GDM1 (cell line): ENCODE measurements at regions not wholly inside any gene's neighbourhood (a gene's known extent, or its start where the extent isn't known, plus 50 kb on each side); places are given as distances from the start of the nearest gene placed in this dataset.
"Not testable (repeated sequence)": the region's sequence is repeated elsewhere in the genome, so short reads cannot be mapped to it uniquely, and the experiment has no call there.

Experiments
- DNase-seq: peaks from one replicate; lab custom pipeline; 2025; lab: John Stamatoyannopoulos, UW

- DNase-seq, result no peak
Observed at GRCh38 chr4:28402751-28403150, 1542.1 kb downstream of the STIM2 start.

GRCh38 chr4:28421221-28421620 is 1560.6 kb downstream of the STIM2 start:
- no peak for DNase-seq

- no peak for DNase-seq
Observed at GRCh38 chr4:28426251-28426650, 1565.6 kb downstream of the STIM2 start.

GRCh38 chr4:28427306-28428085 is 1566.9 kb downstream of the STIM2 start:
- DNase-seq, result no peak

DNA sequence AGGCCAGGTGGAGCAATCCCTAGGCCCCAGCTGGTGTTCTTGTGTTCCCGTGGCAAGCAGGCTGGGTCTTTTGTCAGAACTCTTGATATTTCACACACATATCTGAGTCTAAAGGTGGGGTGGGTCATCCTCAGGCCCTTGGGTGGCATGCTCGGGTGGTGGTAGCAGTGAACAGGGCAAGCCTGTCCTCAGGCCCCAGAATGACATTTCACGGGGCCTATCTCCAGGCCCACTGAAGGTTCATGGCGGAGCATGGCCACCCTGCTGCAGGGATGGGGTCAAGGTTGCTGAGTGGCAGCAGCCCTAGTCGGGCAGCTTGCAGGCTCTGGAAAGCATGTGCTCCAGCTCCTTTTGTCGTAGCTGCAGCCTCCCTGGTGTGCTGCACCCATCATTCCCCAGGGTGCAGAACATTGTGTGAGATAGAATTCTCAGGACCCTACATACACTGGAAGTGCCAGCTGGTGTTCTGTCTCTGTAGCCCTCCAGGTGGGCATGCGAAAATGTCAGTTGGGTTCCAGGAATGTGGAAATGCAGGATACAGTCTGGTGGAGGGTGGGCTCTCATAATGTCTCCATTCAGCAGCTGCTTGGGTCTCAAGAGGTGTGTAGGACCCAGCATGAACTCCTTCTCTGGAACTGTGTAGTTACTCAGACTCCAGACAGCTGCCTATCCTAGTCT is 1571.8 kb downstream of the STIM2 start:
- DNase-seq, result no peak

- no peak for DNase-seq
Observed at GRCh38 chr4:28435314-28435713, 1574.7 kb downstream of the STIM2 start.

DNA sequence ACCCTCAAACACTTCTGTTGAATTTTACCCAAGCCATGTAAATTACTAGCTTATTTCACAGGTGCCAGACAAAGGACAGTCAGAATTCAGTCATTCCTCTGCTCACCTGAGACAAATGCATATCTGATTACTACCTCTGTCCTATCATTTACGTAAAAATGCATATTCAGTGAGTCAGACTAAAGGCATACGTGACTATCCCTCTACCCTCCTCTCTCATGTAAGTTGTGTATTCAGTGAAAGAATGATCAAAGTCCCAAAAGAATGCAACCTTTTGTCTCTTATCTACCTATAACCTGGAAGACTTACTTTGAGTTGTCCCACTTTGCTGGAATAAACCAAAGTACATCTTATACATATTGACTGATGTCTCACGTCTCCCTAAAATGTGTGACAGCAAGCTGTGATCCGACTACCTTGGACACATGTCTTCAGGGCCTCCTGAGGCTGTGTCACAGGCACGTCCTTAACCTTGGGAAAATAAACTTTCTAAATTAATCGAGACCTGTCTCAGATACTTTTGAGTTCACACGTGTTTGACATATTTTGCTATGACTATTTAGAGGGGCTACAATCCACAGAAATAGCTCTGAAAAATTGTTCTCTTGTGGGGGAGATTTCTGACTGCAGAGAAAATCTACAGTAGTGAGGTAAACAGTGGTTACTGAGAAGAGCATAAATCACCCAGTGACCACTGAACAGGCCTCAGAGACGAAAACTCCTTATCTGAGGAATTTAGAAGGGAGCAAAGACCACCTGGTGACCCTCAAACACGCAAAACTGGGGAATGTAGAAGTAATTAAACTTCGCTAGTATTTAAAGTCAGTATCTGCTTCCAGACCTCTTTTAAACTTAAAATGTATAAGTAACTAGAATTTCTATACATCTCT is 1575.8 kb downstream of the STIM2 start:
- no peak for DNase-seq

DNA sequence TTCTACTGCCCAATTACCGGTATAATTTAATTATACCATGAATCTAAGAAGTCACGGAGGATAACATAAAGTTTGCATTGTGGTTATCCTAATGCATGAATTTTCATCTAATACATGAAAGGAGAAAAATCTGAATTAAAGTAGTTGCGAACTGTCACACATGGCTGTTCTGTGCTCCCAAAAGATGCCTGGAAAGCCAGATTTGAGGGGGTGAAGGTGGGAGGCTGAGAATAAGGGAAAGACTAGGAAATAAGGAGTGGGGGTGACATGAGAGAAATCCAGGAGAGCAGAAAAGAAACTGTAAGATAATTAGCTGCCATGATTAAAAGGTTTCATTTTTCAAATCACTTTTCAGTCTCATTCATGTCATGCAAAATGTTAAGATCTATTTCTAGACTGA is 1582.7 kb downstream of the STIM2 start:
- no peak for DNase-seq

DNA sequence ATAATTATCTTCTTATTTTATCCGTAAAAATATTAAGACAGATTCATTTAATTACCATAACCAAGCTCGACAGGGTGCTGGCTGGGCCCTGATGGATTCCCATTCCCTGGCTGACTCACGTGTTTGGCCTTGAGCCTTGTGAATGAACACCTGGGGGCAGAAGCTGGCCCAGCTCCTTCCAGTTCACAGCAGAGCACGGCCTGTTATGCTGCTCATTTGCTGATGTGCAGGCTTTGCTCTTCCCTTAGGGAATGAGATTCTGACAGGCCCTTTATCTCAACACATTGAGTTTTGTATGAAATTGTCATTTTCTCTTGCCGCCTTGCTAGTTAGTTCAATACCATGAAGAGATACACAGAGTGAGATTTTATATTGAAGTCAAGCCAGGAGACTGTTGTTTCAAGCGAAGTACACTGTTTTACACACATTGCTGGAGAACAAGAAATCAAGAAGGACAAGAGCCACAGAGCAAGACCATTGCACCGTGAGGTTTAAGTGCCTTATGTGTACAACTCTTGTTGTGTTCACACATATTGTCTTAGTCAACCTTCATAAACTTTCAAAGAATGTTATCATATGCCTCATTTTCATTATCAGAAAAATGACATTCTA is 1583.3 kb downstream of the STIM2 start:
- DNase-seq, result no peak

DNA sequence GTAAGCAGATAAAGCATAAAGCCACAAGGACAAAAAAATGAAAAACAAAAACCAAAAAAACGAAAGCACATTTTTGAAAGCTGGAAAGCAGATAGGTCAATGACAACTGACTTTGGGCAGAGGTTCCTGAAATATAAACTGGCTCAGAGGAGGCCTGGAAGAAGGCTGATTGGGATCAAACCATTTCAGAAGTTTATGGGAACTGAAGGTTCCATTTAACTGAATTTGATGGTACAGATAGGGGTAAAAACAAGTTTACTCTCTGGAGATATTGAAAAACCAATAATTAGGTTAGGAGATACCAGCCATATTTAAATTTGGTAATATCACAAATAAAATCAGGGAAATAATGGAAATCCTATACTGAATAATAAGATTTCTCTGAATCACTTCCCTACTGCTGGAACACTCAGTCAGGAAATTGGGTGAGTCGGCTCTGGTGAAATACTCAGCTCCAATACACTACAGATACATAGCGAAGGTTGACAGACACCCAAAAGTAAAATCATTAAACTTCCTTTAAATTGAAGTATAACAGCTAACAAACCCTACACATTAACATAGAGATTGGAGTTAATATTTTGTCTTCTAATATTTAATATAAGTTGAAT is 1584.3 kb downstream of the STIM2 start:
- no peak for DNase-seq

DNA sequence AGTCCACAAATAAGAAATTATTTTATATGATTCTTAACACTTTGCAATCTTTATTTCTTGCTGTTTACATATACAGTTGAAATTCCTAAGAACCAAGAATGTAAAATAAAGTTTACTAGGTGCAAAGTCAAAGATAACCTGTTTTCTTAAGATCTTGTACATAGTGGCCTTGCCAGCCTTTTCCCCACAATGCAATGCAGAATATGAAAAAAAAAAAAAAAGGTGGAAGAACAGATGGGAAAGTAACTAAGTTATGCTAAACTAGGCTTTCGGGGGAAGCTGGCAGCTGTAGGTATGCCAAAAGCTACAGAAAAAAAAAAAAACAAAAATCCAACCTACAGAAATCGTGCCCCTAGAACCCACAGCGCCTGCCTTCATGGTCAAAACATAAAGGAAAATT is 1588.4 kb downstream of the STIM2 start:
- DNase-seq, result no peak

GRCh38 chr4:28451346-28451745 is 1590.7 kb downstream of the STIM2 start:
- no peak for DNase-seq

- DNase-seq, result no peak
Observed at GRCh38 chr4:28462766-28463700, 1602.4 kb downstream of the STIM2 start.

- DNase-seq, result no peak
Observed at GRCh38 chr4:28464823-28465222, 1604.2 kb downstream of the STIM2 start.

- DNase-seq, result not testable (repeated sequence)
Observed at GRCh38 chr4:28466886-28467285, 1606.2 kb downstream of the STIM2 start.

DNA sequence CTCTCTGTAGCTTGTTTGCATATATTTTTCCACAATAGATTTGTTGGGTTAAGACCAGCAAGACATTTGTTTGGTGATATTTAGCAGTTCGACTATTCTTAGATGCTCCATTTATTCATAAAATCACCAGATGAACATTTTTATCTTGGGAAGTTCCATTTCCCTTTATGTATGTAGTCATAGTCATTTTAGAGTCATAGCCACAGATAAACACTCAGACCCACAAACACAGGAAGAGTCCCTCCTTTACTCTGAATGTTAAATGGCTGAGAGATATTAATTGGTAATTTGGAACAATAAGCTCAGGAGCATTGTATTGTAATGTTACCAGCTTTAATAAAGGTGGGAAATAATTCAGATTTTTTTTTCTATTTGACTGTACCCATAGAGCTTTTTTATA is 1608.7 kb downstream of the STIM2 start:
- DNase-seq, result no peak

- DNase-seq, result no peak
Observed at GRCh38 chr4:28469886-28470285, 1609.2 kb downstream of the STIM2 start.

GRCh38 chr4:28475381-28475780 is 1614.7 kb downstream of the STIM2 start:
- no peak for DNase-seq

DNA sequence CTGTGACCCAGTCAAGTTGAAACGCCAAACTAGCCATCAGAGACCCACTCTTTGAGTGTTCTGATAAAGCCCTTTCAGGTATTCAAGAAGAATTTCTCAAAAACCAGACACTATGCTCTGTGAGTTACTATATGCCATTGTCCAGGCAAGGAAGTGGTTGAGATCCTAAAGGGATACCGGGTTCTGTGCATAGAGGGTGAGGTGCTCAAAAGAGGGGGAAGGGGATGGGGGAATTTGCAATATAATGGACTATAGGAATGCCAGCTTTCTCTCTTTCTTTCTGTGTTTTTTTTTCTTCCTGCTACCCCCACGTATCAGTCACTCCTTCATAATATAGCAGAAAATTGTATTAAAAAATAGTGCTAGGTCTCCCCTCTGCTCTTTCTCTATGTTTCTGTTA is 1619.0 kb downstream of the STIM2 start:
- DNase-seq, result no peak

DNA sequence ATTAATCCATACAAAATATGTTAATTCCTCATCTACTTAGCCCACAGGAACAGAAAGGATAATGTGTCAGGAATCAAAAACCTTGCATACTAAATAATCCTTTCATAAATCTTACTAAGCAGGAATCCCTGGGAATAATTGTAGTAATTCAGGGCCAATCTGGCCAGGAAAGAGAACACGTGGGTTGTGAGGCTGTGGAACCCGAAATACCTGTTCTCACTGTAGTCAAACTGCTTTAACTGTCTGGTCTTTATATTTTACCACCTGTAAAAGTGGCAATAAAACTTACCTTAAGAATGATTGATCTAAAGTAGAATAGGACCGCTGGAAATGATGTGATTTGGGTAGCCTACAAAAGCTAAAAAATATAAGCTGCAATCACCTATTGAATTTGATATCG is 1620.9 kb downstream of the STIM2 start:
- no peak for DNase-seq
